ENCODE measurements at regions not wholly inside any gene's neighbourhood (a gene's known extent, or its start where the extent isn't known, plus 50 kb on each side); places are given as distances from the start of the nearest gene placed in this dataset.

DNA sequence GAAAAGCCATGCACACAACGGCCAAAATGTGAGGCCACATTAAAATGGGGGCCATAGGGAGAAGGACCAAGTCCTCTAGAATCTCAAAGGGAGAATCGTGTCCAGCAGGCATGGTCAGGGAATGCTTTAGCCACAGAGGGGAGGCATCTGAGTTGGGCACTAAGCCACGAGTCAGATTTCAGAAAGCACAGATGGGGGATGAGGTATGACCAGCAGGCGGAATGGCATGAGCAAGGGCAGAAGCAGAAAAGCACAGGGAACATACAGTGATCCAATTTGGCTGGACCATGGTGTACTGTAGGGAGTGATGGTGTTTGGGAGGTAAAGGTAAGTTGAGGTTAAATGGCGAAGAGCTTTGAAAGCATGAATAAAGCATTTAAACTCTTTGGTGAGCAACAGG is 214.6 kb downstream of the TLE1 start:
- ChIA-PET POLR2A (no interaction called here), CTCF (no interaction called here)
- H3K36me3 Mint-ChIP-seq: no peaks in the 10 kb centered on the region
- intact Hi-C loops (cut with micrococcal nuclease): no loop called here
- Histone ChIP-seq H3K36me3 (ENCODE audit: control insufficient read depth in 2 of 3, insufficient read depth in 3 of 3, low read length in 3 of 3) (no peaks in the 10 kb centered on the region), H3K4me1 (ENCODE audit: control insufficient read depth in 2 of 2, insufficient read depth in 2 of 2, low read length in 2 of 2) (no peaks in the 10 kb centered on the region), H3K27ac (ENCODE audit: low read depth, low read length) (no peak overlapping the region), H3K9me3 (ENCODE audit: control insufficient read depth in 2 of 3, low read length in 3 of 3) (no peaks in the 10 kb centered on the region), H3K4me3 (ENCODE audit: low read length) (no peak overlapping the region), H3K27me3 (ENCODE audit: control insufficient read depth in 2 of 2, insufficient read depth in 2 of 2, low read length in 2 of 2) (no peaks in the 10 kb centered on the region)
- peaks cover 0 to 10% (median 0%) of the 10 kb centered on the region in 11 donors for H3K9me3 Mint-ChIP-seq
- H3K27ac Mint-ChIP-seq: no peak overlapping the region
- ATAC-seq (no peak), DNase-seq (no peak)
- H3K4me3 Mint-ChIP-seq: no peak overlapping the region
- no peaks in the 10 kb centered on the region for H3K27me3 Mint-ChIP-seq
- H3K4me1 Mint-ChIP-seq: no peaks in the 10 kb centered on the region

DNA sequence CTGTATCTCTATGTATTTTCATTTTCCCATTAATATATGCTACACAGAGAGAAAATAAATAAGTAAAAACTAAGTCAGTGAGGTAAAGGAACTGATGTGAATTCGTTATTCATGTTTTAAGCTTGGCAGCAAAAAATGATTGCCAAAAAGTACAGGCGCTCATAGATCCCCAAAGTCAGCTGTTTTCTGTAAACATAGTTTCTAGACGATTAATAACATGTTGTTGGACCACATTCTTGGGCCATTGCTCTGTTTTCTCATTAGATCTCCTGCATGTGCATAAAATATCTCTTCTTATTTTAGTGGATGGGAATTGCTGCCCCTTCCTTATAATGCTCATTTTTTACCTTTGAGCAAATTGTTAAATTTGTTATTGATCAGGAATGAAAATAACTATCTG is 215.2 kb downstream of the TLE1 start:
- no peak overlapping the region for H3K4me3 ChIP-seq (ENCODE audit: low read length)
- no peaks in the 10 kb centered on the region for H3K9me3 ChIP-seq (ENCODE audit: control insufficient read depth in 2 of 3, low read length in 3 of 3)
- no peaks in the 10 kb centered on the region for H3K27me3 ChIP-seq (ENCODE audit: control insufficient read depth in 2 of 2, insufficient read depth in 2 of 2, low read length in 2 of 2)
- Mint-ChIP-seq H3K27ac (no peak overlapping the region), H3K9me3 (peaks cover 0 to 10% (median 0%) of the 10 kb centered on the region in 11 donors), H3K4me3 (no peak overlapping the region), H3K27me3 (peaks cover 0 to 7% (median 0%) of the 10 kb centered on the region in 5 donors), H3K4me1 (no peaks in the 10 kb centered on the region), H3K36me3 (no peaks in the 10 kb centered on the region)
- intact Hi-C loops (cut with micrococcal nuclease): no loop called here
- H3K27ac ChIP-seq (ENCODE audit: low read depth, low read length): no peak overlapping the region
- POLR2A ChIA-PET: no interaction called here
- no peaks in the 10 kb centered on the region for H3K4me1 ChIP-seq (ENCODE audit: control insufficient read depth in 2 of 2, insufficient read depth in 2 of 2, low read length in 2 of 2)
- no peak for ATAC-seq
- no peaks in the 10 kb centered on the region for H3K36me3 ChIP-seq (ENCODE audit: control insufficient read depth in 2 of 3, insufficient read depth in 3 of 3, low read length in 3 of 3)
- no peak for DNase-seq
- CTCF ChIA-PET: no interaction called here

DNA sequence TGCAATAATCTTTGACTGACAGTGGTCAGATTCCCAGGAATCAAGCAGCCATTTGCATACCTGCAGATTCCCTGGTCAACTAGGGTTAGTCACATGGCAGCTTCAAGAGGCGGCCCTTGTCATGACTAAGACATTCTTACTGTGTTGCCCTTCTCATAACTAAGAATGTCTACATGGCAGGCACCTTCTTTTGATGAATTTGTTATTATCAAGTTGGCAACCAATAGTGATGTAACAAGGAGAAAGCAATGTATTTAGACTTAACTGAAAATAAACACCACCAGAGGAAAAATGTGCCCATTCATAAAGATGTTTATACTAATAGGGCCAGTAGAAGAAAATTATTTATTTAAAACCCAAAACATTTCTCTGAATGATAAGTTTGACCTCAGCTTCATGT is 215.6 kb downstream of the TLE1 start:
- DNase-seq: no peak
- H3K27ac Mint-ChIP-seq: no peak overlapping the region
- no peak overlapping the region for H3K27ac ChIP-seq (ENCODE audit: low read depth, low read length)
- H3K27me3 ChIP-seq (ENCODE audit: control insufficient read depth in 2 of 2, insufficient read depth in 2 of 2, low read length in 2 of 2): no peaks in the 10 kb centered on the region
- CTCF ChIA-PET: no interaction called here
- H3K9me3 Mint-ChIP-seq: peaks cover 0 to 10% (median 0%) of the 10 kb centered on the region in 11 donors
- no peak for ATAC-seq
- no peaks in the 10 kb centered on the region for H3K36me3 Mint-ChIP-seq
- no peaks in the 10 kb centered on the region for H3K4me1 ChIP-seq (ENCODE audit: control insufficient read depth in 2 of 2, insufficient read depth in 2 of 2, low read length in 2 of 2)
- intact Hi-C loops (cut with micrococcal nuclease): no loop called here
- no peaks in the 10 kb centered on the region for H3K36me3 ChIP-seq (ENCODE audit: control insufficient read depth in 2 of 3, insufficient read depth in 3 of 3, low read length in 3 of 3)
- H3K4me3 Mint-ChIP-seq: no peak overlapping the region
- no peaks in the 10 kb centered on the region for H3K4me1 Mint-ChIP-seq
- no peaks in the 10 kb centered on the region for H3K9me3 ChIP-seq (ENCODE audit: control insufficient read depth in 2 of 3, low read length in 3 of 3)
- no peak overlapping the region for H3K4me3 ChIP-seq (ENCODE audit: low read length)
- H3K27me3 Mint-ChIP-seq: peaks cover 0 to 11% (median 0%) of the 10 kb centered on the region in 5 donors
- POLR2A ChIA-PET: no interaction called here

DNA sequence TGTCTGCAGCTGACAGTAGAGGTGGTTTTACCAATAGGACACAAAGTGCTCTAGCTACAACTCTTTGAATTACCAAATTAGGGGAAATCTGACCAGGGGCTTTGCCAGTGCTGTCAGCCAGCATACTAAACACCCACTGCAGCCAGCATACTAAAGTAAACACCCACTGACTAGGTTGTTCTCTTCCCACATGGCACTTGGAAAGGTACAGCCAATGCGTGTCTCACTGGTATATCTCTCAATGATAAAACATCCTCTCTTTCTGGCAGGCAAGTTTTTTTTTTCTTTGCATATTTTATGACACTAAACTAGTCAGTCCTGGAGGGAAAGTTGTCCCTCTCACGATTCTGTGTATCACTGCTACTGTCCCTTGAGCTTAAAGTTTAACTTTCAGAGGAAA is 216.1 kb downstream of the TLE1 start:
- Histone ChIP-seq H3K4me3 (ENCODE audit: low read length) (no peak overlapping the region), H3K9me3 (ENCODE audit: control insufficient read depth in 2 of 3, low read length in 3 of 3) (no peaks in the 10 kb centered on the region), H3K27ac (ENCODE audit: low read depth, low read length) (no peak overlapping the region), H3K27me3 (ENCODE audit: control insufficient read depth in 2 of 2, insufficient read depth in 2 of 2, low read length in 2 of 2) (no peaks in the 10 kb centered on the region), H3K4me1 (ENCODE audit: control insufficient read depth in 2 of 2, insufficient read depth in 2 of 2, low read length in 2 of 2) (no peaks in the 10 kb centered on the region), H3K36me3 (ENCODE audit: control insufficient read depth in 2 of 3, insufficient read depth in 3 of 3, low read length in 3 of 3) (no peaks in the 10 kb centered on the region)
- ChIA-PET POLR2A (no interaction called here), CTCF (no interaction called here)
- H3K27me3 Mint-ChIP-seq: peaks cover 0 to 11% (median 0%) of the 10 kb centered on the region in 5 donors
- DNase-seq (no peak), ATAC-seq (no peak)
- no peak overlapping the region for H3K4me3 Mint-ChIP-seq
- no peak overlapping the region for H3K27ac Mint-ChIP-seq
- intact Hi-C loops (cut with micrococcal nuclease): no loop called here
- H3K4me1 Mint-ChIP-seq: no peaks in the 10 kb centered on the region
- H3K36me3 Mint-ChIP-seq: no peaks in the 10 kb centered on the region
- H3K9me3 Mint-ChIP-seq: peaks cover 0 to 12% (median 0%) of the 10 kb centered on the region in 11 donors

DNA sequence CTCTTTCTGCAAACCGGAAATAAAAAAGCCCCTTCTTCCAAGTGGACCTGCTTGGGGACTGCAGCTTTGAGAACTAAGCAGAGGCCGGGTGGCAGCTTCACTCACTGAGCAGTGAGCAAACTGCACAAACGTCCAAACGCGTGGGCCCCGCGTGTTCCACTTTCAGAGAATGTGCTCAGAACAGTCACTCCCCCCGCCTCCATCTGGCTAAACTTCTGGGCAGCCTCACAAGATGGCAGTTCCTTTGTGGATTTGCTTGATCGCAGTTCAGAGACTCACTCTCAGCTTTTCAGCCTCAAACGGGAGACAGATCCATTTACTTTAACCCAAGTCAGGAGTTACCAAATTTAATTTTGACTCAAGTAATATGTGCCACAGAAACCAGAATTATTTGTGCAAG is 216.6 kb downstream of the TLE1 start:
- Mint-ChIP-seq H3K36me3 (no peaks in the 10 kb centered on the region), H3K9me3 (peaks cover 0 to 12% (median 0%) of the 10 kb centered on the region in 11 donors), H3K27ac (no peak overlapping the region), H3K27me3 (peaks cover 0 to 11% (median 0%) of the 10 kb centered on the region in 5 donors), H3K4me1 (no peaks in the 10 kb centered on the region), H3K4me3 (no peak overlapping the region)
- H3K4me3 ChIP-seq (ENCODE audit: low read length): no peak overlapping the region
- H3K27ac ChIP-seq (ENCODE audit: low read depth, low read length): no peak overlapping the region
- no peaks in the 10 kb centered on the region for H3K27me3 ChIP-seq (ENCODE audit: control insufficient read depth in 2 of 2, insufficient read depth in 2 of 2, low read length in 2 of 2)
- ChIA-PET CTCF (no interaction called here), POLR2A (no interaction called here)
- H3K4me1 ChIP-seq (ENCODE audit: control insufficient read depth in 2 of 2, insufficient read depth in 2 of 2, low read length in 2 of 2): no peaks in the 10 kb centered on the region
- DNase-seq (no peak), ATAC-seq (no peak)
- no peaks in the 10 kb centered on the region for H3K9me3 ChIP-seq (ENCODE audit: control insufficient read depth in 2 of 3, low read length in 3 of 3)
- intact Hi-C loops (cut with micrococcal nuclease): no loop called here
- H3K36me3 ChIP-seq (ENCODE audit: control insufficient read depth in 2 of 3, insufficient read depth in 3 of 3, low read length in 3 of 3): no peaks in the 10 kb centered on the region

DNA sequence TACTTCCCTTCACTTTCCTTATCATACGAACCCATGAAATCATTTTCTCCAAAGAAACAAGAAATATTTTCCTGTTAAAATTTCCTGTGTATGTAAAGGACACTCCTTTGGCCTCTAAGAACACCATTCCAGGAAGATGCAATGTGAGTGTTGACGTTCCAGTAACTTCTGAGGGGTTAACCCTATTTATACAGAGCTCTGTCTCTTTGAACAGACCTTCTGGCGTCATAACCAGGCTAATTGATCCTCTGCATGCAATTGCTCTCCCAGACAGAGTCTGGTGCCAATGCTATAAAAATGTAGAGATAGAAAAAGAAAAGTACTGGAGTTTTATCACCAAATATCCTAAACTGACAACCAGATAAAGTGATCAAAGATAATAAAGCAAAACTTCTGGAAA is 218.5 kb downstream of the TLE1 start:
- Mint-ChIP-seq H3K36me3 (no peaks in the 10 kb centered on the region), H3K9me3 (peaks cover 0 to 12% (median 0%) of the 10 kb centered on the region in 11 donors), H3K27ac (no peak overlapping the region), H3K4me1 (no peaks in the 10 kb centered on the region), H3K4me3 (no peak overlapping the region), H3K27me3 (peaks cover 0 to 11% (median 0%) of the 10 kb centered on the region in 5 donors)
- Histone ChIP-seq H3K27ac (ENCODE audit: low read depth, low read length) (no peak overlapping the region), H3K9me3 (ENCODE audit: control insufficient read depth in 2 of 3, low read length in 3 of 3) (no peaks in the 10 kb centered on the region), H3K4me1 (ENCODE audit: control insufficient read depth in 2 of 2, insufficient read depth in 2 of 2, low read length in 2 of 2) (no peaks in the 10 kb centered on the region), H3K36me3 (ENCODE audit: control insufficient read depth in 2 of 3, insufficient read depth in 3 of 3, low read length in 3 of 3) (no peaks in the 10 kb centered on the region), H3K27me3 (ENCODE audit: control insufficient read depth in 2 of 2, insufficient read depth in 2 of 2, low read length in 2 of 2) (no peaks in the 10 kb centered on the region), H3K4me3 (ENCODE audit: low read length) (no peak overlapping the region)
- CTCF ChIA-PET: no interaction called here
- ATAC-seq: no peak
- intact Hi-C loops (cut with micrococcal nuclease): no loop called here
- DNase-seq: no peak
- POLR2A ChIA-PET: no interaction called here

DNA sequence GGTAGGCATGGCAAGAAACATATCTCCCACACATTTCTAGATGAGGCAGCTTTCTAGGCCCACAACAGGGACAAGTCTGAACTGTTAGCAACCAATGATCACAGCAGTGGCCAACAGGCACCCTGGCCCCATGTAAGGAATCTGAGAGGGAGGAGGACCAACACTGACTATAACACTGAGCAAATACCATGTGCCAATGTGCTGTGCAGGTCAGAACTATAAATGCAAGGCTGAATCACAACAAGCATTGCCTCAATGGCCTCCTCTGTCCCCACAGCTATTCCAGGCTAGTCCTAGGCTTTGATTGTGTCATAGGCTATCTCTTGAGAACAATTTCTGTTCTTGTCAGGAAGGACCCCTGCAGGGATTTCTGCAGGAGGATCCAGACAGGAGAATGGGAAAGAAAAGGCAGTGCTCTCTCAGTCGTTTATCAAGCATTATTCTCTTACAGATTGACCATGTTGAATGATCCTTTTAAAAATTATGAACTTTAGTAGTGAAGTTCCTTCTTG is 221.2 kb downstream of the TLE1 start:
- Mint-ChIP-seq H3K4me1 (no peaks in the 10 kb centered on the region), H3K36me3 (no peaks in the 10 kb centered on the region), H3K27ac (no peak overlapping the region), H3K4me3 (no peak overlapping the region), H3K27me3 (peaks cover 0 to 11% (median 0%) of the 10 kb centered on the region in 5 donors), H3K9me3 (peaks cover 0 to 12% (median 0%) of the 10 kb centered on the region in 11 donors)
- ChIA-PET CTCF (no interaction called here), POLR2A (no interaction called here)
- no peaks in the 10 kb centered on the region for H3K9me3 ChIP-seq (ENCODE audit: control insufficient read depth in 2 of 3, low read length in 3 of 3)
- ATAC-seq (no peak), DNase-seq (no peak)
- H3K27me3 ChIP-seq (ENCODE audit: control insufficient read depth in 2 of 2, insufficient read depth in 2 of 2, low read length in 2 of 2): no peaks in the 10 kb centered on the region
- intact Hi-C loops (cut with micrococcal nuclease): no loop called here
- H3K27ac ChIP-seq (ENCODE audit: low read depth, low read length): no peak overlapping the region
- no peaks in the 10 kb centered on the region for H3K36me3 ChIP-seq (ENCODE audit: control insufficient read depth in 2 of 3, insufficient read depth in 3 of 3, low read length in 3 of 3)
- no peaks in the 10 kb centered on the region for H3K4me1 ChIP-seq (ENCODE audit: control insufficient read depth in 2 of 2, insufficient read depth in 2 of 2, low read length in 2 of 2)
- H3K4me3 ChIP-seq (ENCODE audit: low read length): no peak overlapping the region

Data from naive thymus-derived CD4-positive, alpha-beta T cell (primary cell).